SK-N-SH (cell line): ENCODE measurements at regions not wholly inside any gene's neighbourhood (a gene's known extent, or its start where the extent isn't known, plus 50 kb on each side); places are given as distances from the start of the nearest gene placed in this dataset.
A peak's percentile ranks its signal among the peaks of the same experiment; 100 is the strongest.

ENCODE experiments used
- CTCF ChIA-PET: fragments of 300-600, 350-600 bp; formaldehyde crosslinking; extraction: SDS; loops from one replicate; lab custom pipeline; 2021; lab: Yijun Ruan, JAX
- POLR2A ChIA-PET: fragments of 350-600 bp; sonication (Branson Sonifier 250); formaldehyde crosslinking; extraction: SDS; loops from one replicate; lab custom pipeline; 2020; ENCODE audit warnings: antibody characterized with exemption, inconsistent platforms; lab: Yijun Ruan, JAX
- DNase-seq: peaks from one replicate; pipeline ENCODE4 v3.0.0; 2012
- H2AFZ ChIP-seq: fragments of 200-600 bp; sonication (generic); 2 replicates; pipeline ENCODE4 v1.8.1; 2016; ENCODE audit warnings: antibody characterized with exemption, mild to moderate bottlenecking, low read depth
- H3F3A ChIP-seq: fragments of 200-600 bp; sonication (generic); replicated peaks from 2 replicates; pipeline ENCODE3; 2016; ENCODE audit warnings: antibody characterized with exemption, mild to moderate bottlenecking; ENCODE audit not compliant: insufficient read depth
- H3K27ac ChIP-seq, 2 experiments: fragments of 200-500 bp in 1 of 2; fragments of 200-600 bp in 1 of 2; sonication (Bioruptor generic) in 1 of 2; sonication (generic), shearing (Covaris generic) in 1 of 2; 2 replicates each; pipeline versions ENCODE4 v1.5.1 to v1.6.1; 2014 to 2016; ENCODE audit warnings: low read depth in 2 of 2, inconsistent platforms in 1 of 2, low read length in 1 of 2, mild to moderate bottlenecking in 1 of 2, mixed read lengths in 1 of 2
- H3K27me3 ChIP-seq: fragments of 200-600 bp; sonication (generic), shearing (Covaris generic); 2 replicates; pipeline ENCODE4 v1.6.1; 2016; ENCODE audit warnings: mixed run types; ENCODE audit not compliant: insufficient read depth
- H3K36me3 ChIP-seq, 2 experiments: fragments of 200-500 bp in 1 of 2; fragments of 200-600 bp in 1 of 2; sonication (Bioruptor generic) in 1 of 2; sonication (generic) in 1 of 2; replicated peaks in 1 of 2; 2 replicates each; pipeline versions ENCODE3 to v1.5.1; 2014 to 2016; ENCODE audit warnings: low read length in 1 of 2, mild to moderate bottlenecking in 1 of 2; ENCODE audit not compliant: insufficient read depth in 2 of 2, control insufficient read depth in 1 of 2
- H3K4me1 ChIP-seq, 2 experiments: fragments of 200-500 bp in 1 of 2; fragments of 200-600 bp in 1 of 2; sonication (Bioruptor generic) in 1 of 2; sonication (generic), shearing (Covaris generic) in 1 of 2; 2 replicates each; pipeline versions ENCODE4 v1.5.1 to v1.6.1; 2014 to 2016; ENCODE audit warnings: low read depth in 1 of 2, low read length in 1 of 2, mixed run types in 1 of 2; ENCODE audit not compliant: insufficient read depth in 2 of 2, control insufficient read depth in 1 of 2
- H3K4me2 ChIP-seq: fragments of 200-600 bp; sonication (generic), shearing (Covaris generic); 2 replicates; pipeline ENCODE4 v1.6.1; 2017; ENCODE audit warnings: mixed run types
- H3K4me3 ChIP-seq, 2 experiments: fragments of 200-500 bp in 1 of 2; fragments of 200-600 bp in 1 of 2; sonication (Bioruptor generic) in 1 of 2; sonication (generic), shearing (Covaris generic) in 1 of 2; 2 replicates each; pipeline versions ENCODE4 v1.5.1 to v1.8.1; 2014 to 2016; ENCODE audit warnings: low read depth in 2 of 2, inconsistent platforms in 1 of 2, low read length in 1 of 2, mild to moderate bottlenecking in 1 of 2, mixed read lengths in 1 of 2, moderate library complexity in 1 of 2
- H3K79me2 ChIP-seq: fragments of 200-600 bp; sonication (generic); 2 replicates; pipeline ENCODE4 v1.8.1; 2017; ENCODE audit warnings: mild to moderate bottlenecking; ENCODE audit not compliant: insufficient read depth
- H3K9ac ChIP-seq: fragments of 200-600 bp; sonication (generic); 2 replicates; pipeline ENCODE4 v1.6.1; 2017; ENCODE audit warnings: mixed run types
- H3K9me2 ChIP-seq: fragments of 200-600 bp; sonication (generic); 2 replicates; pipeline ENCODE4 v1.6.1; 2017; ENCODE audit warnings: mixed run types
- H3K9me3 ChIP-seq: fragments of 200-600 bp; sonication (generic); 2 replicates; pipeline ENCODE4 v1.6.1; 2017; ENCODE audit warnings: mixed run types, mild to moderate bottlenecking, moderate library complexity
- H4K20me1 ChIP-seq: fragments of 200-600 bp; sonication (generic); 2 replicates; pipeline ENCODE4 v1.6.1; 2017; ENCODE audit warnings: mild to moderate bottlenecking, mixed run types; ENCODE audit not compliant: insufficient read depth
- CHD2 ChIP-seq: fragments of 150-350 bp; IDR thresholded peaks from 2 replicates; pipeline ENCODE4 v1.6.1; 2018; ENCODE audit warnings: low read length; ENCODE audit not compliant: partially characterized antibody
- EP300 ChIP-seq, 2 experiments: IDR thresholded peaks; 2 replicates each; pipeline versions ENCODE4 v1.4.0 to v1.6.1; 2012; ENCODE audit warnings: borderline replicate concordance in 1 of 2, low read depth in 1 of 2, low read length in 1 of 2
- EZH2phosphoT487 ChIP-seq: fragments of 200-600 bp; sonication (generic); IDR thresholded peaks from 2 replicates; pipeline ENCODE4 v1.6.1; 2017; ENCODE audit warnings: low read depth, mixed run types, mild to moderate bottlenecking, antibody characterized with exemption, moderate library complexity, borderline replicate concordance
- FOXJ3 ChIP-seq: sonication (generic); formaldehyde crosslinking; IDR thresholded peaks from 2 replicates; pipeline ENCODE4 v1.5.1; 2020; ENCODE audit warnings: mild to moderate bottlenecking, missing genetic modification reagents
- GATA2 ChIP-seq: sonication (generic); formaldehyde crosslinking; IDR thresholded peaks from 2 replicates; pipeline ENCODE4 v1.5.0; 2020; ENCODE audit warnings: mild to moderate bottlenecking, missing genetic modification reagents
- IRF3 ChIP-seq: fragments of 150-350 bp; IDR thresholded peaks from 2 replicates; pipeline ENCODE4 v1.6.1; 2016; ENCODE audit warnings: mild to moderate bottlenecking, low read depth, low read length
- JUND ChIP-seq: IDR thresholded peaks from 2 replicates; pipeline ENCODE4 v1.4.0; 2012
- SMC3 ChIP-seq: IDR thresholded peaks from 2 replicates; pipeline ENCODE4 v1.6.1; 2012; ENCODE audit warnings: low read depth, low read length, improper control_type of control experiment
- TAF1 ChIP-seq: IDR thresholded peaks from 2 replicates; pipeline ENCODE4 v1.6.1; 2012; ENCODE audit warnings: low read depth, mild to moderate bottlenecking, low read length, moderate library complexity, borderline replicate concordance
- TCF12 ChIP-seq: IDR thresholded peaks from 2 replicates; pipeline ENCODE4 v1.4.0; 2012
- USF2 ChIP-seq: fragments of 150-350 bp; IDR thresholded peaks from 2 replicates; pipeline ENCODE4 v1.6.1; 2017; ENCODE audit warnings: antibody characterized with exemption, low read length, low read depth, borderline replicate concordance
- YY1 ChIP-seq: IDR thresholded peaks from 2 replicates; pipeline ENCODE4 v1.4.0; 2012; ENCODE audit warnings: low read depth, mild to moderate bottlenecking
- WGBS: methylation state at CpG from one replicate; pipeline ENCODE4 v1.1.6; 2017; ENCODE audit warnings: low lambda C conversion rate; 5-methylcytosine and 5-hydroxymethylcytosine counted together
- TF ChIP-seq, protein P1 (sequence below): IDR thresholded peaks from 2 replicates; pipeline ENCODE4; 2012
- TF ChIP-seq, protein P2 (sequence below): IDR thresholded peaks from 2 replicates; pipeline ENCODE4 v1.4.0; 2012; ENCODE audit warnings: low read depth

- Histone ChIP-seq H3F3A (peaks cover 9% of the 10 kb centered on the region), H3K4me3 (no peak overlapping the region), H3K4me2 (no peak overlapping the region), H3K27me3 (no peaks in the 10 kb centered on the region), H3K9ac (no peak overlapping the region), H3K9me3 (no peaks in the 10 kb centered on the region), H2AFZ (no peak overlapping the region), H4K20me1 (no peaks in the 10 kb centered on the region), H3K36me3 (no peaks in the 10 kb centered on the region), H3K9me2 (no peaks in the 10 kb centered on the region), H3K27ac (peak overlapping the region in 1 of 2 experiments; percentile 17; a peak in 1 of 4 replicates), H3K4me1 (peaks cover 0 to 14% of the 10 kb centered on the region in 2 experiments; a peak in 3 of 4 replicates), H3K79me2 (no peaks in the 10 kb centered on the region)
- TF ChIP-seq EP300 (IDR thresholded peaks at IDR 0.05; ENCODE audit: borderline replicate concordance in 1 of 2, low read depth in 1 of 2, low read length in 1 of 2) (no peak), TAF1 (no peak), CHD2 (no peak), EZH2phosphoT487 (no peak), FOXJ3 (no peak), USF2 (no peak), JUND (no peak), TCF12 (no peak)
- TF ChIP-seq, protein P1, sequence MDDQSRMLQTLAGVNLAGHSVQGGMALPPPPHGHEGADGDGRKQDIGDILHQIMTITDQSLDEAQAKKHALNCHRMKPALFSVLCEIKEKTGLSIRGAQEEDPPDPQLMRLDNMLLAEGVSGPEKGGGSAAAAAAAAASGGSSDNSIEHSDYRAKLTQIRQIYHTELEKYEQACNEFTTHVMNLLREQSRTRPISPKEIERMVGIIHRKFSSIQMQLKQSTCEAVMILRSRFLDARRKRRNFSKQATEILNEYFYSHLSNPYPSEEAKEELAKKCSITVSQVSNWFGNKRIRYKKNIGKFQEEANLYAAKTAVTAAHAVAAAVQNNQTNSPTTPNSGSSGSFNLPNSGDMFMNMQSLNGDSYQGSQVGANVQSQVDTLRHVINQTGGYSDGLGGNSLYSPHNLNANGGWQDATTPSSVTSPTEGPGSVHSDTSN: no peak
- TF ChIP-seq, protein P2, sequence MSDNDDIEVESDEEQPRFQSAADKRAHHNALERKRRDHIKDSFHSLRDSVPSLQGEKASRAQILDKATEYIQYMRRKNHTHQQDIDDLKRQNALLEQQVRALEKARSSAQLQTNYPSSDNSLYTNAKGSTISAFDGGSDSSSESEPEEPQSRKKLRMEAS: no peak
- ChIA-PET POLR2A (no interaction called here), CTCF (no interaction called here)
- DNase-seq: no peak
- 0% methylated on average over 1 of the region's 1 CpG for WGBS
Observed at GRCh38 chr3:99505200-99505599, 133.2 kb upstream of the COL8A1 start.

- H3K36me3 ChIP-seq: no peaks in the 10 kb centered on the region
- no peak overlapping the region for H3K27ac ChIP-seq
- no peaks in the 10 kb centered on the region for H3K79me2 ChIP-seq
- H3F3A ChIP-seq: peaks cover 9% of the 10 kb centered on the region
- no peaks in the 10 kb centered on the region for H3K9me3 ChIP-seq
- H3K27me3 ChIP-seq: no peaks in the 10 kb centered on the region
- no peak for TF ChIP-seq TCF12
- no peak for TF ChIP-seq USF2
- TF ChIP-seq, protein P2: no peak
- no peak for TF ChIP-seq GATA2 (CRISPR knock-in tag)
- TF ChIP-seq SMC3: no peak
- TF ChIP-seq YY1: no peak
- no peak for TF ChIP-seq IRF3
- ChIA-PET CTCF (interaction anchor here (1.0 kb wide), 1 partner anchor 285 kb away, joined by 5 read pairs; no protein-coding TSS in a partner anchor), POLR2A (no interaction called here)
- no peak overlapping the region for H3K4me2 ChIP-seq
- no peaks in the 10 kb centered on the region for H3K9me2 ChIP-seq
- no peaks in the 10 kb centered on the region for H4K20me1 ChIP-seq
- 64% methylated on average over 2 of the region's 2 CpGs for WGBS
- H3K4me1 ChIP-seq: peaks cover 0 to 14% of the 10 kb centered on the region in 2 experiments; a peak in 3 of 4 replicates
- no peak for DNase-seq
- no peak overlapping the region for H2AFZ ChIP-seq
- no peak overlapping the region for H3K4me3 ChIP-seq
- H3K9ac ChIP-seq: no peak overlapping the region
Observed at GRCh38 chr3:99504258-99504657, 134.1 kb upstream of the COL8A1 start.
